Hepatocyte (in vitro differentiated cells): ENCODE measurements at regions not wholly inside any gene's neighbourhood (a gene's known extent, or its start where the extent isn't known, plus 50 kb on each side); places are given as distances from the start of the nearest gene placed in this dataset.

Experiments used
- CTCF ChIP-seq: fragments of 200-600 bp; sonication (generic); IDR thresholded peaks from 2 replicates; pipeline ENCODE4 v1.5.1; 2016; ENCODE audit warnings: antibody characterized with exemption, mild to moderate bottlenecking; ENCODE audit not compliant: poor library complexity
- EZH2 ChIP-seq: fragments of 200-600 bp; sonication (generic); IDR thresholded peaks from 2 replicates; pipeline ENCODE4 v1.6.1; 2016; ENCODE audit warnings: antibody characterized with exemption, mild to moderate bottlenecking, borderline replicate concordance

DNA sequence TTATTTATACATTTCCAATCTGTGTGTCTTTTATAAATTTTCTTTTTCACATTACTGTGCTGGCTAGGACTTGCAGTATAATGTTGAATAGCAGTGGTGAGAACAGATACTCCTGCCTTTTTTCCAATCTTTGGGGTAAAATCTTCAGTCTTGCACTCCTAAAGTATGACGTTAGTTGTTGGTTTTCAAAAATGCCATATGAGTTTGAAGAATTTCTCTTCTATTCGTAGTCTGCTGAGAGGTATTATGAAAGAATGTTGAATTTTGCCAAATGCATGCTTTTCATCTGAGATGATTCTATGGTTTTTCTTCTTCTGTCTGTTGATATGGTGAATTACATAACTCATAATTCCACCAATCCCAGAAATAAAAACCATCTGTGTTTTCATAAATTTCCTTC, 335.3 kb upstream of the CHST9 start:
- TF ChIP-seq CTCF (no peak), EZH2 (no peak)
